ENCODE measurements at regions not wholly inside any gene's neighbourhood (a gene's known extent, or its start where the extent isn't known, plus 50 kb on each side); places are given as distances from the start of the nearest gene placed in this dataset.

DNA sequence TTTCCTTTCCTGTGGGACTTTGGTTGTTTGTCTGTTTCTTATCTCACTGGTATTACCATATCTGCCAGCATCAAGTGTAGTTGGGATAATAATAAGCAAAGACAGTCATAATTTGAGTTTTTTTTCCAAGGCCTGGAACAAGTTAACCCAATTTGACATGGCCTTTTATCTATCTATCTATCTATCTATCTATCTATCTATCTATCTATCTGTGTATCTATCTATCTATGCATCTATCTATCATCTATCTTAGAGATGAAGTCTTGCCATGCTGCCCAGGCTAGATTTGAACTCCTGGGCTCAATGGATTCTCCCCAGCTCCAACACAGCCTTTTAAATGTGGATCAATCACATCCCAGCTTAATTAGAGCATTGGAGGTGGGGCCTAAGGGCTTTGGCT lies 174.1 kb upstream of the CSF3R start:
- TF ChIP-seq, protein P1, sequence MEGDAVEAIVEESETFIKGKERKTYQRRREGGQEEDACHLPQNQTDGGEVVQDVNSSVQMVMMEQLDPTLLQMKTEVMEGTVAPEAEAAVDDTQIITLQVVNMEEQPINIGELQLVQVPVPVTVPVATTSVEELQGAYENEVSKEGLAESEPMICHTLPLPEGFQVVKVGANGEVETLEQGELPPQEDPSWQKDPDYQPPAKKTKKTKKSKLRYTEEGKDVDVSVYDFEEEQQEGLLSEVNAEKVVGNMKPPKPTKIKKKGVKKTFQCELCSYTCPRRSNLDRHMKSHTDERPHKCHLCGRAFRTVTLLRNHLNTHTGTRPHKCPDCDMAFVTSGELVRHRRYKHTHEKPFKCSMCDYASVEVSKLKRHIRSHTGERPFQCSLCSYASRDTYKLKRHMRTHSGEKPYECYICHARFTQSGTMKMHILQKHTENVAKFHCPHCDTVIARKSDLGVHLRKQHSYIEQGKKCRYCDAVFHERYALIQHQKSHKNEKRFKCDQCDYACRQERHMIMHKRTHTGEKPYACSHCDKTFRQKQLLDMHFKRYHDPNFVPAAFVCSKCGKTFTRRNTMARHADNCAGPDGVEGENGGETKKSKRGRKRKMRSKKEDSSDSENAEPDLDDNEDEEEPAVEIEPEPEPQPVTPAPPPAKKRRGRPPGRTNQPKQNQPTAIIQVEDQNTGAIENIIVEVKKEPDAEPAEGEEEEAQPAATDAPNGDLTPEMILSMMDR (IDR thresholded peaks at IDR 0.05; ENCODE audit: low read length) = no peak
- no peak for TF ChIP-seq EZH2 (optimal IDR thresholded peaks at IDR 0.05; ENCODE audit: low read depth, low read length)
